Endodermal cell (in vitro differentiated cells): ENCODE measurements at regions not wholly inside any gene's neighbourhood (a gene's known extent, or its start where the extent isn't known, plus 50 kb on each side); places are given as distances from the start of the nearest gene placed in this dataset.

ENCODE experiments used
- DNase-seq: peaks from one replicate; pipeline ENCODE4 v3.0.0-alpha.2; 2017
- H3K27ac ChIP-seq: 2 replicates; pipeline ENCODE4 v1.5.1; 2013; ENCODE audit warnings: mild to moderate bottlenecking, low read depth, low read length, moderate library complexity
- H3K27me3 ChIP-seq: 2 replicates; pipeline ENCODE4 v1.6.1; 2013; ENCODE audit warnings: mild to moderate bottlenecking, low read length, moderate library complexity; ENCODE audit not compliant: insufficient read depth, control insufficient read depth, poor library complexity, severe bottlenecking
- H3K36me3 ChIP-seq: 2 replicates; pipeline ENCODE4 v1.7.0; 2013; ENCODE audit warnings: mild to moderate bottlenecking, low read length, moderate library complexity; ENCODE audit not compliant: control insufficient read depth, insufficient read depth
- H3K4me1 ChIP-seq: one replicate; pipeline ENCODE4 v1.7.0; 2013; ENCODE audit warnings: low read length; ENCODE audit not compliant: control insufficient read depth, insufficient read depth
- H3K4me3 ChIP-seq: 2 replicates; pipeline ENCODE4 v1.5.1; 2013; ENCODE audit warnings: mild to moderate bottlenecking, low read length, moderate library complexity
- H3K9ac ChIP-seq: 2 replicates; pipeline ENCODE4 v1.6.1; 2013; ENCODE audit warnings: mild to moderate bottlenecking, low read length, moderate library complexity; ENCODE audit not compliant: poor library complexity, severe bottlenecking; ENCODE audit errors: extremely low read depth
- H3K9me3 ChIP-seq: 2 replicates; pipeline ENCODE4 v1.6.1; 2013; ENCODE audit warnings: mild to moderate bottlenecking, low read length, moderate library complexity; ENCODE audit not compliant: control insufficient read depth
- H3K27ac Mint-ChIP-seq: 2 replicates; pipeline ENCODE4 v1.8.0; 2020; ENCODE audit warnings: mixed read lengths
- H3K27me3 Mint-ChIP-seq: 2 replicates; pipeline ENCODE4 v1.8.0; 2021; ENCODE audit warnings: mild to moderate bottlenecking, mixed read lengths; ENCODE audit not compliant: insufficient read depth
- H3K36me3 Mint-ChIP-seq: 2 replicates; pipeline ENCODE4 v1.8.0; 2020; ENCODE audit warnings: low read depth, mixed read lengths
- H3K4me1 Mint-ChIP-seq: 2 replicates; pipeline ENCODE4 v1.8.0; 2020; ENCODE audit warnings: mixed read lengths
- H3K4me3 Mint-ChIP-seq: 2 replicates; pipeline ENCODE4 v1.8.0; 2020; ENCODE audit warnings: mild to moderate bottlenecking, moderate library complexity, mixed read lengths
- H3K9me3 Mint-ChIP-seq: 2 replicates; pipeline ENCODE4 v1.8.0; 2020; ENCODE audit warnings: mild to moderate bottlenecking, mixed read lengths
- CTCF ChIP-seq: fragments of 200-600 bp; sonication (generic); conservative IDR thresholded peaks from 2 replicates; pipeline ENCODE4 v1.5.0; 2021; ENCODE audit warnings: antibody characterized with exemption, mild to moderate bottlenecking
- WGBS, 2 experiments: methylation state at CpG; one replicate each; pipeline versions ENCODE4 v1.1.5 to v1.1.7; 2013; ENCODE audit warnings: missing lambda C conversion rate in 2 of 2, mixed read lengths in 1 of 2; ENCODE audit not compliant: insufficient coverage in 1 of 2, insufficient read length in 1 of 2; 5-methylcytosine and 5-hydroxymethylcytosine counted together

DNA sequence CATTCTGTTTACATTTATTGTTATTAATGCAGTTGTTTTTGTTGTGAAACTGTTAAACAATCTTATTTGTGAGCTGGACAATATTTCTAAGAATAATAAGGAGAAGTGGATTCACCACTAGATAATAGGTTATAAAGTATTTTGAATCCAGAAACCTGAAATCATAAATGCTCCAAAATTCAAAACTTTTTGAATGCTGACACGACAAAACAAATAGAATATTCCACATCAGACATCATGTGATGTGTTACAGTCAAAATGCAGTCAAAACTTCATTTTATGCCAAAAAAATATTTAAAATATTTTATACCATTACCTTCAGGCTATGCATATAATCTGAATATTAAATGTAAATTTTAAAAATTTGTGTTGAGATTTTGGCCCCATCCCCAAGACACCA, 1321.4 kb downstream of the SLITRK1 start:
- H3K27ac ChIP-seq: no peak overlapping the region
- TF ChIP-seq CTCF: no peak
- no peaks in the 10 kb centered on the region for H3K9me3 Mint-ChIP-seq
- no peak overlapping the region for H3K4me3 ChIP-seq
- no peaks in the 10 kb centered on the region for H3K9me3 ChIP-seq
- no peak overlapping the region for H3K4me3 Mint-ChIP-seq
- WGBS, 2 experiments: 82 to 89% methylated on average over 1 of the region's 1 CpG
- no peak for DNase-seq
- no peaks in the 10 kb centered on the region for H3K4me1 Mint-ChIP-seq
- no peak overlapping the region for H3K9ac ChIP-seq
- no peak overlapping the region for H3K27ac Mint-ChIP-seq
- H3K4me1 ChIP-seq: no peaks in the 10 kb centered on the region
- H3K36me3 ChIP-seq: no peaks in the 10 kb centered on the region
- no peaks in the 10 kb centered on the region for H3K27me3 ChIP-seq
- H3K36me3 Mint-ChIP-seq: no peaks in the 10 kb centered on the region
- no peaks in the 10 kb centered on the region for H3K27me3 Mint-ChIP-seq

DNA sequence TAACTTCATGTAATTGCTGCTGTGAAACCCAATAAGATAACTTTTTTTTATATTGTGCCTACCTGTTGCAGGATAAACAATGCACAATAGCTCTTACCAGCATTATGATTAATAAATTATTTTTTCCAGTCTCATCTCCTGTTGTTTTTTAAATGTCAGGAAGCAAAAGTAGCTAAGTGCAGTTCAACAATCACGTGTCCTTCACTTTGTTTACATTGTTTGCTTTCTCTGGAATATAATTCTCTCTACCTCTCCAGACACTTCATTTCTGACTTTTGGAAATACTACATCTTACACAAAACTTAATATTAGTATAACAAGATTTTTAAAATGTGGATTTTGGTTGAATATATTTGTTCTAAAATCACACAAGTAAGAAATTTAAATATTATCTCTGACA, 1359.4 kb downstream of the SLITRK1 start:
- Mint-ChIP-seq H3K27me3 (no peaks in the 10 kb centered on the region), H3K4me1 (peaks cover 9% of the 10 kb centered on the region), H3K4me3 (no peak overlapping the region), H3K36me3 (no peaks in the 10 kb centered on the region), H3K27ac (no peak overlapping the region), H3K9me3 (no peaks in the 10 kb centered on the region)
- Histone ChIP-seq H3K27me3 (no peaks in the 10 kb centered on the region), H3K9ac (no peak overlapping the region), H3K27ac (no peak overlapping the region), H3K36me3 (no peaks in the 10 kb centered on the region), H3K4me3 (no peak overlapping the region), H3K9me3 (no peaks in the 10 kb centered on the region), H3K4me1 (peaks cover 5% of the 10 kb centered on the region)
- WGBS, 2 experiments: 85% methylated on average over 1 of the region's 1 CpG; no CpG with 5 or more reads in 1 of the 2 experiments
- DNase-seq: no peak
- TF ChIP-seq CTCF: no peak

DNA sequence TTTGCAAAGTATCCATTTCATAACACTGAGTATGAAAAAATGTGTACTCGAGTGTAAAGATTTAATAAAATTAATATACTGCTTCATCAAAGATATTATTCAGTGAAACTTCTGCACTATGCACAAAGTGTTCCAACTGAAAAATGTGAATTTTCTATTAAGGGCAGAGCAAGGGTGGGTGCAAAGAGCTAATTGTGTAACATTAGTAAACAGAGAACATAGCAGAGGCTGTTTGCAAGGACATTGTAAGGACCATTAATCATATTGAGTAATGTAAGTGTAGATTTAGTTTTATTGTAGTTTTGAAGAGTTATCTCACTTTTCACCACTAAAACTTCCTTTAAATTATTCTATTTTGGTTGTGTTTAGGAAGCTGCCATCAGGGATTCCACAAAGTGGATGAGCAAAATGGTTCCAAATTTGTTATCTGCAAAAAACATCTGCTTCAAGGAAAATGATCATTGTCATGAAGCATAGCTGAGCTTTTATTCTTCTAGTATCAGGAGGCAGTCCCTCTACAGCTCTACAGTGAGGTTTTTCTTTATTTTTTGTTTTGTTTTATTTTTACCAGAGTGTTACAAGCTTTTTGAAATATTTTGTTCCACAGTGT, 1375.4 kb downstream of the SLITRK1 start:
- Histone ChIP-seq H3K9ac (no peak overlapping the region), H3K36me3 (no peaks in the 10 kb centered on the region), H3K4me3 (no peak overlapping the region), H3K4me1 (peaks cover 5% of the 10 kb centered on the region), H3K9me3 (no peaks in the 10 kb centered on the region), H3K27ac (no peak overlapping the region), H3K27me3 (no peaks in the 10 kb centered on the region)
- no peaks in the 10 kb centered on the region for H3K27me3 Mint-ChIP-seq
- peaks cover 14% of the 10 kb centered on the region for H3K4me1 Mint-ChIP-seq
- H3K9me3 Mint-ChIP-seq: no peaks in the 10 kb centered on the region
- WGBS, 2 experiments: no CpG with 5 or more reads among the region's 1 CpG
- TF ChIP-seq CTCF: no peak
- no peak for DNase-seq
- H3K4me3 Mint-ChIP-seq: no peak overlapping the region
- no peak overlapping the region for H3K27ac Mint-ChIP-seq
- H3K36me3 Mint-ChIP-seq: no peaks in the 10 kb centered on the region
